SK-N-SH (cell line): ENCODE measurements at regions not wholly inside any gene's neighbourhood (a gene's known extent, or its start where the extent isn't known, plus 50 kb on each side); places are given as distances from the start of the nearest gene placed in this dataset.

Experiments used
- CHD2 ChIP-seq: fragments of 150-350 bp; IDR thresholded peaks from 2 replicates; pipeline ENCODE4 v1.6.1; 2018; ENCODE audit warnings: low read length; ENCODE audit not compliant: partially characterized antibody
- JUND ChIP-seq: IDR thresholded peaks from 2 replicates; pipeline ENCODE4 v1.4.0; 2012
- NFIC ChIP-seq: IDR thresholded peaks from 2 replicates; pipeline ENCODE4 v1.4.0; 2012; ENCODE audit warnings: borderline replicate concordance
- SIN3A ChIP-seq: IDR thresholded peaks from 2 replicates; pipeline ENCODE4 v1.6.1; 2012; ENCODE audit warnings: low read depth, mild to moderate bottlenecking, low read length, moderate library complexity, borderline replicate concordance
- TAF1 ChIP-seq: IDR thresholded peaks from 2 replicates; pipeline ENCODE4 v1.6.1; 2012; ENCODE audit warnings: low read depth, mild to moderate bottlenecking, low read length, moderate library complexity, borderline replicate concordance
- TEAD4 ChIP-seq: IDR thresholded peaks from 2 replicates; pipeline ENCODE4 v1.4.0; 2012; ENCODE audit warnings: mild to moderate bottlenecking, borderline replicate concordance; ENCODE audit not compliant: insufficient read depth
- TF ChIP-seq, protein P1 (sequence below): fragments of 200-600 bp; sonication (generic); IDR thresholded peaks from 2 replicates; pipeline ENCODE4 v1.6.1; 2017; ENCODE audit warnings: antibody characterized with exemption, mild to moderate bottlenecking, moderate library complexity
- TF ChIP-seq, protein P2 (sequence below): IDR thresholded peaks from 2 replicates; pipeline ENCODE4 v1.6.1; 2012; ENCODE audit warnings: mild to moderate bottlenecking, low read depth, low read length, moderate library complexity
- TF ChIP-seq, protein P3 (sequence below): IDR thresholded peaks from 2 replicates; pipeline ENCODE4 v1.4.0; 2012; ENCODE audit warnings: low read depth

DNA sequence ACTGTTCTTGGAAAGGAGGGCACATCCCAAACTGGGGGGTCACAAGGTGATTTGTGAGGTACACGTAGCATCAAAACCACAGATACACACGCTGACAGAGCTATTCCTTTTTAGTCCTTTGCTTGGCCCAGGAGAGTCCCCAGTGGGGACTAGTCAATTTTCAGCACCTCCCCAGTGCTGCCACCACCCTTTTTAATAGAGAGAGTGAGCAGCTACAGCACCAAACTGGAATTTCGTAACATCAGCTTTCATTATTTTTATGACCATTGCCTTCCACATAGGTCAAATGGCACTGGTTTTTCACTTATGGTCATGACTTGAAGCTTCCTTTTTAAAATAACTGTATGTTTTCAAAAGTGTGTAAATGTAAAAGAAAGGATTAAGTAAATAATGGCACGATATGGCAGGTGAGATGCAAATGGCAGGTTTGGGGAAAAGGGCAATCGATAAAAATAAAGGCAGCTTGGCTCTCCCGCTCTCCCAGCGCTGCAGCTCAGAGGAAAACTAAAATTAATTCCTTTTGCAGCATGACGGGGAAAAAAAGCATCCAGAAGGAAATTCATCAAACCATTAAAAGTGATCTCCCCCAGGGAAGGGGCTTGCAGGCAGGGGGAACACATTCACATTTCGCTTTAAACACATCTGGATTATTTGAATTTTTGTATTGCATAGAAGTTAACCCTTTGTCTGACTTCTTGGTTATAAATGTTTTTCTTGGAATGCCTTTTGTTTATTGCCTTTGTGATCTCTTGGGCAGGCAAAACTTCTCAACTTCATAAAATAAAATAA is 95.2 kb downstream of the ANKRD60 start:
- TF ChIP-seq SIN3A, result no peak
- no peak for TF ChIP-seq TEAD4
- TF ChIP-seq, protein P1, sequence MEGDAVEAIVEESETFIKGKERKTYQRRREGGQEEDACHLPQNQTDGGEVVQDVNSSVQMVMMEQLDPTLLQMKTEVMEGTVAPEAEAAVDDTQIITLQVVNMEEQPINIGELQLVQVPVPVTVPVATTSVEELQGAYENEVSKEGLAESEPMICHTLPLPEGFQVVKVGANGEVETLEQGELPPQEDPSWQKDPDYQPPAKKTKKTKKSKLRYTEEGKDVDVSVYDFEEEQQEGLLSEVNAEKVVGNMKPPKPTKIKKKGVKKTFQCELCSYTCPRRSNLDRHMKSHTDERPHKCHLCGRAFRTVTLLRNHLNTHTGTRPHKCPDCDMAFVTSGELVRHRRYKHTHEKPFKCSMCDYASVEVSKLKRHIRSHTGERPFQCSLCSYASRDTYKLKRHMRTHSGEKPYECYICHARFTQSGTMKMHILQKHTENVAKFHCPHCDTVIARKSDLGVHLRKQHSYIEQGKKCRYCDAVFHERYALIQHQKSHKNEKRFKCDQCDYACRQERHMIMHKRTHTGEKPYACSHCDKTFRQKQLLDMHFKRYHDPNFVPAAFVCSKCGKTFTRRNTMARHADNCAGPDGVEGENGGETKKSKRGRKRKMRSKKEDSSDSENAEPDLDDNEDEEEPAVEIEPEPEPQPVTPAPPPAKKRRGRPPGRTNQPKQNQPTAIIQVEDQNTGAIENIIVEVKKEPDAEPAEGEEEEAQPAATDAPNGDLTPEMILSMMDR, result no peak
- TF ChIP-seq TAF1, result no peak
- no peak for TF ChIP-seq JUND
- TF ChIP-seq, protein P2, sequence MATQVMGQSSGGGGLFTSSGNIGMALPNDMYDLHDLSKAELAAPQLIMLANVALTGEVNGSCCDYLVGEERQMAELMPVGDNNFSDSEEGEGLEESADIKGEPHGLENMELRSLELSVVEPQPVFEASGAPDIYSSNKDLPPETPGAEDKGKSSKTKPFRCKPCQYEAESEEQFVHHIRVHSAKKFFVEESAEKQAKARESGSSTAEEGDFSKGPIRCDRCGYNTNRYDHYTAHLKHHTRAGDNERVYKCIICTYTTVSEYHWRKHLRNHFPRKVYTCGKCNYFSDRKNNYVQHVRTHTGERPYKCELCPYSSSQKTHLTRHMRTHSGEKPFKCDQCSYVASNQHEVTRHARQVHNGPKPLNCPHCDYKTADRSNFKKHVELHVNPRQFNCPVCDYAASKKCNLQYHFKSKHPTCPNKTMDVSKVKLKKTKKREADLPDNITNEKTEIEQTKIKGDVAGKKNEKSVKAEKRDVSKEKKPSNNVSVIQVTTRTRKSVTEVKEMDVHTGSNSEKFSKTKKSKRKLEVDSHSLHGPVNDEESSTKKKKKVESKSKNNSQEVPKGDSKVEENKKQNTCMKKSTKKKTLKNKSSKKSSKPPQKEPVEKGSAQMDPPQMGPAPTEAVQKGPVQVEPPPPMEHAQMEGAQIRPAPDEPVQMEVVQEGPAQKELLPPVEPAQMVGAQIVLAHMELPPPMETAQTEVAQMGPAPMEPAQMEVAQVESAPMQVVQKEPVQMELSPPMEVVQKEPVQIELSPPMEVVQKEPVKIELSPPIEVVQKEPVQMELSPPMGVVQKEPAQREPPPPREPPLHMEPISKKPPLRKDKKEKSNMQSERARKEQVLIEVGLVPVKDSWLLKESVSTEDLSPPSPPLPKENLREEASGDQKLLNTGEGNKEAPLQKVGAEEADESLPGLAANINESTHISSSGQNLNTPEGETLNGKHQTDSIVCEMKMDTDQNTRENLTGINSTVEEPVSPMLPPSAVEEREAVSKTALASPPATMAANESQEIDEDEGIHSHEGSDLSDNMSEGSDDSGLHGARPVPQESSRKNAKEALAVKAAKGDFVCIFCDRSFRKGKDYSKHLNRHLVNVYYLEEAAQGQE, result no peak
- no peak for TF ChIP-seq CHD2
- no peak for TF ChIP-seq NFIC
- TF ChIP-seq, protein P3, sequence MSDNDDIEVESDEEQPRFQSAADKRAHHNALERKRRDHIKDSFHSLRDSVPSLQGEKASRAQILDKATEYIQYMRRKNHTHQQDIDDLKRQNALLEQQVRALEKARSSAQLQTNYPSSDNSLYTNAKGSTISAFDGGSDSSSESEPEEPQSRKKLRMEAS, result no peak
